IMR-90 (cell line): ENCODE measurements at regions not wholly inside any gene's neighbourhood (a gene's known extent, or its start where the extent isn't known, plus 50 kb on each side); places are given as distances from the start of the nearest gene placed in this dataset.

ENCODE experiments used
- BHLHE40 ChIP-seq: fragments of 150-350 bp; IDR thresholded peaks from 2 replicates; pipeline ENCODE4 v1.6.1; 2016; ENCODE audit warnings: mild to moderate bottlenecking, low read depth, low read length
- CTCF ChIP-seq: conservative IDR thresholded peaks from 2 replicates; pipeline ENCODE4 v1.5.1; 2012; ENCODE audit warnings: mild to moderate bottlenecking, low read depth, low read length, improper control_type of control experiment
- ELK1 ChIP-seq: fragments of 150-350 bp; IDR thresholded peaks from 2 replicates; pipeline ENCODE4 v1.6.1; 2016; ENCODE audit warnings: low read depth, mild to moderate bottlenecking, low read length, moderate library complexity, borderline replicate concordance
- MAFK ChIP-seq: IDR thresholded peaks from 2 replicates; pipeline ENCODE4 v1.6.1; 2012; ENCODE audit warnings: low read depth, low read length, improper control_type of control experiment
- MAZ ChIP-seq: IDR thresholded peaks from 2 replicates; pipeline ENCODE4 v1.6.1; 2012; ENCODE audit warnings: low read depth, mild to moderate bottlenecking, low read length, improper control_type of control experiment, moderate library complexity, borderline replicate concordance
- MXI1 ChIP-seq: IDR thresholded peaks from 2 replicates; pipeline ENCODE4 v1.6.1; 2012; ENCODE audit warnings: low read depth, mild to moderate bottlenecking, low read length, moderate library complexity, borderline replicate concordance
- NFE2L2 ChIP-seq: fragments of 150-350 bp; IDR thresholded peaks from 2 replicates; pipeline ENCODE4 v1.6.1; 2016; ENCODE audit warnings: low read depth, mild to moderate bottlenecking, low read length
- POLR2A ChIP-seq: IDR thresholded peaks from 2 replicates; pipeline ENCODE4 v1.6.1; 2012; ENCODE audit warnings: mild to moderate bottlenecking, low read depth, low read length
- RAD21 ChIP-seq: IDR thresholded peaks from 2 replicates; pipeline ENCODE4 v1.6.1; 2012; ENCODE audit warnings: low read length, improper control_type of control experiment
- RFX5 ChIP-seq: IDR thresholded peaks from 2 replicates; pipeline ENCODE4 v1.8.0; 2012; ENCODE audit warnings: low read depth, mild to moderate bottlenecking, low read length, moderate library complexity
- SMC3 ChIP-seq: fragments of 150-350 bp; IDR thresholded peaks from 2 replicates; pipeline ENCODE4 v1.6.1; 2016; ENCODE audit warnings: low read depth, mild to moderate bottlenecking, antibody characterized with exemption, low read length, moderate library complexity

GRCh38 chr5:29469581-29469980 lies 1723.9 kb upstream of the CDH6 start:
- TF ChIP-seq POLR2A: no peak
- TF ChIP-seq CTCF: no peak
- no peak for TF ChIP-seq SMC3
- no peak for TF ChIP-seq MAFK
- no peak for TF ChIP-seq MAZ
- no peak for TF ChIP-seq BHLHE40
- no peak for TF ChIP-seq RFX5
- no peak for TF ChIP-seq ELK1
- no peak for TF ChIP-seq NFE2L2
- no peak for TF ChIP-seq MXI1
- TF ChIP-seq RAD21: no peak
